GM18499 (cell line): ENCODE measurements at regions not wholly inside any gene's neighbourhood (a gene's known extent, or its start where the extent isn't known, plus 50 kb on each side); places are given as distances from the start of the nearest gene placed in this dataset.
"Not testable (repeated sequence)": the region's sequence is repeated elsewhere in the genome, so short reads cannot be mapped to it uniquely, and the experiment has no call there.

ENCODE experiments used
- ATAC-seq: cut with Tn5 transposase; IDR thresholded peaks from one replicate; pipeline ENCODE4 v1.9.1; 2021; ENCODE audit warnings: moderate number of reproducible peaks; ENCODE audit not compliant: insufficient read depth, unreplicated experiment

- no peak for ATAC-seq
Observed at GRCh38 chr21:35465741-35466140, 416.6 kb upstream of the RUNX1 start.

- ATAC-seq: no peak
Observed at GRCh38 chr21:35461700-35462099, 412.6 kb upstream of the RUNX1 start.

GRCh38 chr21:35460441-35460840 lies 411.3 kb upstream of the RUNX1 start:
- ATAC-seq: no peak

- ATAC-seq: no peak
Observed at GRCh38 chr21:35458405-35458804, 409.3 kb upstream of the RUNX1 start.

GRCh38 chr21:35457097-35457804 lies 408.1 kb upstream of the RUNX1 start:
- no peak for ATAC-seq

GRCh38 chr21:35451276-35451675 lies 402.2 kb upstream of the RUNX1 start:
- no peak for ATAC-seq

- no peak for ATAC-seq
Observed at GRCh38 chr21:35450830-35451229, 401.7 kb upstream of the RUNX1 start.

GRCh38 chr21:35449846-35450245 lies 400.7 kb upstream of the RUNX1 start:
- ATAC-seq: no peak

GRCh38 chr21:35448876-35449599 lies 399.9 kb upstream of the RUNX1 start:
- ATAC-seq: no peak

GRCh38 chr21:35444391-35444790 lies 395.3 kb upstream of the RUNX1 start:
- no peak for ATAC-seq

GRCh38 chr21:35441868-35442582 lies 392.9 kb upstream of the RUNX1 start:
- ATAC-seq: no peak

- no peak for ATAC-seq
Observed at GRCh38 chr21:35438643-35439404, 389.7 kb upstream of the RUNX1 start.

- no peak for ATAC-seq
Observed at GRCh38 chr21:35437941-35438340, 388.8 kb upstream of the RUNX1 start.

GRCh38 chr21:35436899-35437298 lies 387.8 kb upstream of the RUNX1 start:
- ATAC-seq: no peak

GRCh38 chr21:35432601-35433000 lies 383.5 kb upstream of the RUNX1 start:
- ATAC-seq: not testable (repeated sequence)

GRCh38 chr21:35430260-35430659 lies 381.2 kb upstream of the RUNX1 start:
- no peak for ATAC-seq

GRCh38 chr21:35428937-35429336 lies 379.8 kb upstream of the RUNX1 start:
- ATAC-seq: no peak

GRCh38 chr21:35428489-35428888 lies 379.4 kb upstream of the RUNX1 start:
- ATAC-seq: no peak

- ATAC-seq: no peak
Observed at GRCh38 chr21:35428001-35428320, 378.9 kb upstream of the RUNX1 start.

GRCh38 chr21:35427320-35428000 lies 378.4 kb upstream of the RUNX1 start:
- no peak for ATAC-seq
